Activated CD8-positive, alpha-beta memory T cell treated with anti-CD3 and anti-CD28 coated beads for 48 hours (primary cell): ENCODE measurements at regions not wholly inside any gene's neighbourhood (a gene's known extent, or its start where the extent isn't known, plus 50 kb on each side); places are given as distances from the start of the nearest gene placed in this dataset.
"Not testable (repeated sequence)": the region's sequence is repeated elsewhere in the genome, so short reads cannot be mapped to it uniquely, and the experiment has no call there.

Experiments used
- DNase-seq, 3 experiments: peaks; one replicate each; pipeline ENCODE4 v3.0.0-alpha.2; 2020; ENCODE audit warnings: low read depth in 2 of 3, low spot score in 2 of 3

- no peak for DNase-seq
Observed at GRCh38 chr9:74138182-74138581, 359.0 kb upstream of the RORB start.

DNA sequence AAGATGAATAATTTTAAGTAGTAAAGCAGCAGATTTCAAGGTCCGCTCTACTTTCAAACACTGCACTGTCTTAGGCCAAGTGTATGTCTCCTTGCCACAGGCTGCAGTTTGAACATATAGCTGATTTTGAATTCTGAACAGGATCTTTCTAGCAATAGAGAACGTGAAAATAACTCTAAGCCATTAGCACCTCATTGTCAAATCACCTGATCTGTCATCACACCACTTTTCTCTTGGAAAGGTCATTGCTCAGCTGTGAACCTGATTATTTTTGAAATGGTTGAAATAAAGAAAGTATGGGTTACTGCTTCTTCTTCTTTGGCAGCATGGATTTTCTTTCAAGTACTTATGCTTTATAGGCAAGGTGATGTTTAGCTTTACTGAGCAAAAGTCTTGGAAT lies 357.0 kb upstream of the RORB start:
- no peak for DNase-seq

GRCh38 chr9:74147906-74148305 lies 349.2 kb upstream of the RORB start:
- DNase-seq: no peak

DNA sequence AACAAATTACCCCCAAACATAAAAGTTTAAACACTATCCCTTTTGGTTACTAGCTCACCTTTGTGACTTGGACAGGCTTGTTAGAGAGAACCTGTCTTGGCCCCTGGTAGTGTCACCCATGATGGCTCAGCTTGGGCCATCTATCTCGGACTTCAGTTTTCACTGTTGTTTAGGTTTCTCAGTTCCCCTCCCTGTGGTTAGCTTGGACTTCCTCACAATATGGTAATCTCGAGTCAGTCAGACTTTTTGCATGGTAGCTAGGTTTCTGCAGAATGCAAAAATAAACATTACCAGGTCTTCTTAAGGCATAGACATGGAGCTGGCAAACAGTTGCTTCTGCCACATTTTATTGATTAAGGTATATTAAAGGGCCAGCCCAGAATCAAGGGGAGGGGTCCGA lies 324.3 kb upstream of the RORB start:
- no peak for DNase-seq

GRCh38 chr9:74173284-74173683 lies 323.9 kb upstream of the RORB start:
- no peak for DNase-seq

- not testable (repeated sequence) for DNase-seq
Observed at GRCh38 chr9:74197771-74198170, 299.4 kb upstream of the RORB start.

DNA sequence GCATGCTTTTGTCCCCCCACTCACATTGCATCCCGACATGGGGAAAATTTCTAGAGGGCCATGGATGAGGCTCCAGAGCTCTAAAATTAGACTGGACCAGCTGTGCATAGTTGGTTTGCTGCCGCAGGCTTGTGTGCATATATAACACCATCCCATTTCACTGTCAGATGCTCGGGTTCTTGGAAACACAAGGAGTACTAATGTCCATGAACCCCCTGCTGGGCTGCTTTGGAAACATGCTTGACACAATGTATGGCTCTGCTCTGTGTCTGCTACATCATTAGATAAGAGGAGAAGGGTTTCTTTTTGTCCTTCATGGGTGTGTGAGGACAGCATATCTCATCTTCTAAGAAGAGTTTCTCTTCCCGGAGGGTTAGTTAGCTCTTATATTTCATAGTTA lies 292.1 kb upstream of the RORB start:
- DNase-seq: no peak

DNA sequence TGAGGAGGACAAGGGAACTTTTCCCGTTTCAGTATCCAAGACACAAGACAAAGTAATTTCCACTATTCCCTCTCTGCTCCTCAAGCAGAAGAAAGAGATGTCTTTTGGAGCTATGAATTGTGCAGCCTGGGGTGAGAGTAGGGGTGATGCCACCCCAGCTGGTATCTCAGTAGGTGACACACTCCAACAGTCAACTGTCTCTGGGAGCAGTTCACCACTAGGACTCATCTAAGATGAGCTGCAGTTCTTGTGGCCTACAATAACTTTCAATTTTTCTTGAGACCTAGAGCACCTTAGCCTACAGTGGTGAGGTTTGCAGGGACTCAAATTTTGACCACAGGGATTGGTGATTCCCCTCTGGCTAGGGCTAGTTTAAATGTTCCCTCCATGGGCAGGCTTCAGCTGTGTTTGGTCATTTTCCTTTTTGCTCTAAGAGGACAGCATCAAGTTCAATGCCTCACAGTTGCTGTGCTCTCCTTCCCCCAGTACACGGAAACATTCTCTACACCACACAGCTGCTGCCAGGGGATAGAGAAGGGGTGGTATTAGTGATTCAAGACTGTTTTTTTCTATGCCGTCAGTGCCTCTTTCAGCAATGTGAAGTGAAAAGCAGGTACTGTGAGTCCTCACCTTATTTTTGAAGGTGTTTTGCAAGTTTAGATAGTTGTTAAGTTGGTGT lies 278.6 kb upstream of the RORB start:
- DNase-seq: no peak

DNA sequence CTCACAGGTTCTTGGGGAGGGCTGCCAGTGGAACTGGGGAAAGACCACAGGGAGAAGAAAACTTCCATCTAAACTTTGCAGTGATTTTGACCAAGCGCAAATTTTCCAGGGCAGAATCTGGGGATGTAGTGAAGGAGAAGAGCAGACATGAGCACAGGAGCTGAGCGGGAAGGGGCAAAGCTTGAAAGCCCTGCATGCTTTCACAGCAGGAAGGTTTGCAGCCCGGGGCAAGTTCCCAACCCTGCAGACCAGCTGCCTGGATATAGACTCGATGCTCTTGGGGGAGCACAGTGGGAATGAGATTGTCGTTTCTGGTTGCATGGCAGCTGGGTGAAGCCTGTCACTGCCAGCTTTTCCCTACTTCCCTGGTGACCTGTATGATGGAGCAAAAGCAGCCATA lies 276.8 kb upstream of the RORB start:
- DNase-seq: no peak

GRCh38 chr9:74236857-74237256 lies 260.3 kb upstream of the RORB start:
- no peak for DNase-seq

DNA sequence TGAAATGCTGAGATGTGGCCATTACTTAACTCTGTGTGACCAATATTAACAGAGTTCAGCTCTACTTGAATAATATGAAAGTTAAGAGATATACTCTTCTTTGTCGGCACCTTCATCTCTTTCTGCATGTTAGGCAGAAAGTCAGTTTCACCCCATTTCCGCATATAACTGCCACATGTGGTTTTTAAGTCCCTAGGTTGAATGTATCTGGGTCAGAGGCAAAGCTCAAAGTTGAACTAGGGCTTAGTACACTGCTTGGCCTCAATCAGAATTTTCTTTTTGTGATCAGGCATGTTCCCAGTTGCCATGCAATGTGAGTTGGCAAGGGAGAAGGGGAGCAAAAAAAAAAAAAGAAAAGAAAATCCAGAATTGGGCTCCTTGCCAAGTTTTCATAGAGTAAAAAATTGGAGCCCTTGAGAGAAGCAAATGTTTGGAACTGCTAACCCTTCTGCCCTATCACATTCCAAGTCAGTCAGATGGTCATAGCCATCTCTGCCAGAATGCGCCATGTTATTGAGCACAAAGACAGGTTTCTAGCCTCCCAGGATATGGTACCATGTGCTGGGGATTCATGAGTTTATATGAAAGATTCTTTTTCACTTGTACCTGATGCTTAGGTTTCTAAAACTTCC lies 251.2 kb upstream of the RORB start:
- no peak for DNase-seq

DNA sequence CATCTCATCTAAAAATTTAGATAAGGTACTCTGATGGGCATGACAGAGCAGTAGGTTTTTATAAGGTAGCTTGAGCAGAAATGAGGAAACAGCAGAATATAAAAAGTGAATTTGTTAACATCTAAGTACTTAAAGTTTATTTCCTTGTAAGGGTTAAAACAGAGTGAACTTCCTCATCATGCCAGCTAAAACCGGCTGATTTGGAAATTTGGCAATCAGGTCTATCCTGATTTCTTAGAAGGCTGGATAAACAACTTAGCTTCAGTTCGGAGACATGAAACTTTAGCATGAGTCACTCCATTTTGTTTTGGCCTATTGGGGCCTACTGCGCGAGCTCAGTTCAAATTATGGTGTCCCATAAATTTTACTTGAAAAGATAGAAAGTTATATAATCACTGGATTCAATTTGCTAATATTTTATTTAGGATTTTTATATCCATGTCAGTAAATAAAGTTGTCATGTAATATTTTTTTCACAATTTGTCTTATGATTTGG lies 241.6 kb upstream of the RORB start:
- no peak for DNase-seq

DNA sequence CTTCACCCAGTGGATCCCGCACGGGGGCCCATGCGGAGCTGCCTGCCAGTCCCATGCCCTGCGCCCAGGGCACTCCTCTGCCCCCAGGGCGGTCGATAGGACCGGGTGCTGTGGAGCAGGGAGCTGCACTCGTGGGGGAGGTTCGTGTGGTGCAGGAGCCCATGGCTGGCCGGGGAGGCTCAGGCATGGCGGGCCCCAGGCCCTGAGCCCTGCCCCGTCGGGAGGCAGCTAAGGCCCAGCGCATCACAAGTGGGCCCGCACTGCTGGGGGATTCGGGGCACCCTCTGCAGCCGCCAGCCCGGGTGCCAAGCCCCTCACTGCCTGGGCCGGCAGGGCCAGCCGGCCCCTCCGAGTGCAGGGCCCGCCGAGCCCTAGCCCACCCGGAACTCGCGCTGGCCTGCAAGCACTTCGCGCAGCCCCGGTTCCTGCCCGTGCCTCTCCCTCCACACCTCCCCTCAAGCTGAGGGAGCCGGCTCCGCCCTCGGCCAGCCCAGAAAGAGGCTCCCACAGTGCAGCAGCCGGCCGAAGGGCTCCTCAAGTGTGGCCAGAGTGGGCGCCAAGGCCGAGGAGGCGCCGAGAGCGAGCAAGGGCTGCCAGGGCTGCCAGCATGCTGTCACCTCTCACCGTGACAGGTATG lies 221.1 kb upstream of the RORB start:
- DNase-seq: no peak

DNA sequence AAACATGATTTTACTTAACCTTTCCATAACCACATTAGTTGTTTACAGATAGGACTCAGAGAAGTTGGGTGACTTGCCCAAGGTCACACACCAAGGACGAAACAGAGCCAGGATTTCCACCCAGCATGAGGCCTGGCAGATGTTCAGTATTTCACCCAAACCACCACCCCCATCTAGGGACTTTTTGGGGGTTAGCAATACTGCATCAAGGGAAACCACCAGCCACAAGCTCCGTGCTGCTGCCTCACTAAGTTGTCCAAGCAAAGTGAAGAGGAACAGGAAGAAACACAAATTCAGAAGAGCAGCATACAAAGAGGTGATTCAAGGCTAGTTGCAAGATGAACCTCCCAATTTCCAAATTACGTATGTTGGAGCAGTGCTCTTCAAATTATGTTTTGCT lies 219.6 kb upstream of the RORB start:
- DNase-seq: peak in 1 of 3 experiments; percentile 8

- DNase-seq: no peak
Observed at GRCh38 chr9:74281674-74282073, 215.5 kb upstream of the RORB start.

GRCh38 chr9:74282526-74283253 lies 214.4 kb upstream of the RORB start:
- no peak for DNase-seq

GRCh38 chr9:74284581-74285450 lies 212.3 kb upstream of the RORB start:
- no peak for DNase-seq

GRCh38 chr9:74293479-74293878 lies 203.7 kb upstream of the RORB start:
- no peak for DNase-seq

DNA sequence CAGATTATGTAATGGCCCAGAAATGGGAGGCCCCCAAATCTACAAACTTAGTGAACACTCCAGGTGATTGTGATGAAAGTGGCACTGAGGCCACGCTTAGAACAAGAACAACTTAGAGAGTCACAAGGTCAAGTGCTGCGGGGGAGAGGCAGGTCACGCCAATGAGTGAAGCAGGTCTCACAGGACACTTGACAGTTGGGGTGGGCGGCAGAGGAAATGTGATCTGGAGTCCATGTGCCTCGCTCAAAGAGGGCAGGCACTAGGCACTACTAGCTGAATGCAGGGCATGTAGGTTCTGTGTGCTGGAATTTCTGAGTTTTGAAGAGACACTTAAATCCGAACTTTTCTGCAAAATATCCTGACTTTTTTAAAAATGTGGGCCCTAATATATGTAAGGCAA lies 193.2 kb upstream of the RORB start:
- no peak for DNase-seq

DNA sequence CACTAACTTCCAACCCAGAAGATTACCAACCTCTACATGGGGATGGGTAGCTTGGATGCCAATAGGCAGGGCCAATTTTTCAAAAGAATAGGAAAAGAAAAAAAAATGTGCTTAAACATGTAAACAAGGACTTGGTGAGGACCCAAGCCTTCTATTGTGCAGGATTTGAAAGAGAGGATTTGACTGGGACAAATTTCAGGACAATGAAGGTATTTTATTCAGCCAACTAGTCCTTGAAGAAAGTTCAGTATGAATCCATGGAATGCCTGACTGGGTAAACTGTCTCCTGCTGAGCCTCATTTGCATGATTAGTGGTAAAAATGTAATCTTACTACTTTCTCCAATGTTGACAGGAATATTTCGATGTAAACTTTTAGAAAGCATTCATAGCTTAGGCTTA lies 192.5 kb upstream of the RORB start:
- DNase-seq: no peak

DNA sequence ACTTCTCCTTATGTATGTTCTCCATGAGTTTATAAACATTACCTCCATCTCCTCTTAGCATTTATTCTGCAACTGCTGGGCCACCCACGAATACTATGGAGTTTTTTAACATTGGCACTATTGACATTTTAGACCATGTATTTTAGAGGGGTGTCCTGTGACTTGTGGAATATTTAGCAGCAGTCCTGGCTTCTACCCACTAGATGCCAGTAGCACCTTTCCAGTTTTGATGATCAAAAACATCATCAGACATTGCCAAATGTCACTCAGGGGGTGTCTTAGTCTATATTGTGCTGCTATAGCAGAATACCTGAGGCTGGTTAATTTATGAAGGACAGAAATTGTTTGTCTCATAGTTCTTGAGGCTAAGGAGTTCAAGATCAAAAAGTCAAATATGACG lies 187.5 kb upstream of the RORB start:
- DNase-seq: no peak
